Stomach (tissue), 4 donors: ENCODE measurements at regions not wholly inside any gene's neighbourhood (a gene's known extent, or its start where the extent isn't known, plus 50 kb on each side); places are given as distances from the start of the nearest gene placed in this dataset.

Experiments
- EP300 ChIP-seq: sonication (generic); formaldehyde crosslinking; IDR thresholded peaks from one replicate; pipeline ENCODE4 v1.6.1; 2017; ENCODE audit warnings: antibody characterized with exemption
- POLR2A ChIP-seq, 4 donors: fragments of 450-650 bp; IDR thresholded peaks; one replicate each; pipeline ENCODE4 v1.6.1; 2016; ENCODE audit warnings: antibody characterized with exemption in 4 of 4, control low read depth in 2 of 4, mild to moderate bottlenecking in 1 of 4, moderate library complexity in 1 of 4
- POLR2AphosphoS5 ChIP-seq, 3 donors: sonication (generic); formaldehyde crosslinking; IDR thresholded peaks; one replicate each; pipeline ENCODE4 v1.6.1; 2016; ENCODE audit warnings: antibody characterized with exemption in 3 of 3
- TF ChIP-seq, protein P1 (sequence below), 7 experiments: fragments of 450-650 bp in 4 of 7; fragments of 200-600 bp in 3 of 7; sonication (generic) in 3 of 7; IDR thresholded peaks; one replicate each; pipeline ENCODE4 v1.5.1; 2016 to 2019; ENCODE audit warnings: antibody characterized with exemption in 7 of 7, control low read depth in 2 of 7, mild to moderate bottlenecking in 1 of 7

DNA sequence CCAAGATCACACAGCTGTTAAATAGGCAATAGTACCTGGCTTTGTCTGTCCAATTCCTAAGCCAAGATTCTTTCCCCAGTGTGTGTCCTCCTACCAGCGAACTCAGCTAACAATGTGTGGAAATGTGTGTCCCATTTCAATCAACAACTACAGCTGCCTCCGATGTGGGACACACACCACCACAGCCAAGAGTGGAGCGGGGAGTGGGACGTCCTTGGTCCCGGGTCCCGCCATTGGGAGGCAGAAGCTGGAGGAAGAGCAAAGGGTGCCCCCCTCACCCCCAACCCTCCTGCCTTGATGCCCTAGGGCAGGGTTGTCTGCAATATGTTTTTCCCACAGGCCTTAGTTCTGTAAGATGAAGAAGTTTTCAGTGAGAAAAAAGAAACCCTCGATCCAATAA is 265.4 kb upstream of the RAB4A start:
- TF ChIP-seq, protein P1, sequence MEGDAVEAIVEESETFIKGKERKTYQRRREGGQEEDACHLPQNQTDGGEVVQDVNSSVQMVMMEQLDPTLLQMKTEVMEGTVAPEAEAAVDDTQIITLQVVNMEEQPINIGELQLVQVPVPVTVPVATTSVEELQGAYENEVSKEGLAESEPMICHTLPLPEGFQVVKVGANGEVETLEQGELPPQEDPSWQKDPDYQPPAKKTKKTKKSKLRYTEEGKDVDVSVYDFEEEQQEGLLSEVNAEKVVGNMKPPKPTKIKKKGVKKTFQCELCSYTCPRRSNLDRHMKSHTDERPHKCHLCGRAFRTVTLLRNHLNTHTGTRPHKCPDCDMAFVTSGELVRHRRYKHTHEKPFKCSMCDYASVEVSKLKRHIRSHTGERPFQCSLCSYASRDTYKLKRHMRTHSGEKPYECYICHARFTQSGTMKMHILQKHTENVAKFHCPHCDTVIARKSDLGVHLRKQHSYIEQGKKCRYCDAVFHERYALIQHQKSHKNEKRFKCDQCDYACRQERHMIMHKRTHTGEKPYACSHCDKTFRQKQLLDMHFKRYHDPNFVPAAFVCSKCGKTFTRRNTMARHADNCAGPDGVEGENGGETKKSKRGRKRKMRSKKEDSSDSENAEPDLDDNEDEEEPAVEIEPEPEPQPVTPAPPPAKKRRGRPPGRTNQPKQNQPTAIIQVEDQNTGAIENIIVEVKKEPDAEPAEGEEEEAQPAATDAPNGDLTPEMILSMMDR (IDR thresholded peaks at IDR 0.05): no peak
- TF ChIP-seq EP300 (no peak), POLR2A (IDR thresholded peaks at IDR 0.05) (no peak), POLR2AphosphoS5 (IDR thresholded peaks at IDR 0.05) (no peak)
